ENCODE measurements at regions not wholly inside any gene's neighbourhood (a gene's known extent, or its start where the extent isn't known, plus 50 kb on each side); places are given as distances from the start of the nearest gene placed in this dataset.

DNA sequence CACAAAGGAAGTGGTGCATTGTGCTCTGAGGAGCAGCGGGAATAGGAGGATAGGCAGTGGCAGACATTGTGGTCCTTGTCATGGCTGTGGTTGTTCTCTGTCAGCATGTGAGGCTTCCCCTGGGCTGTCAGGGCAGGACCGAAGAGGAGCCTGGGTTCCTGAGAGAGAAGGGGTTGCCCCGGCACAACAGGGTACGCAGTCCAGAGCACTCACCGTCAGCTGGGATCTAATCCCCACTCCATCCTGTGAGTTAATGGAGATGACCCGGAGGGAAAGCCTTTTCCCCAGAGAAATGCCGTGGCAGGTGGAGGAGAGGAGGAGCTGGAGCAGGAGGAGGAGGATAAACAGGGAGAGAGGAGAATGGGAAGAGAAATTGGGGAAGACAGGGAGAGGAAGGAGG, 396.7 kb upstream of the HS6ST1 start:
- DNase-seq: no peak

- no peak for DNase-seq
These were observed 397.6 kb upstream of the HS6ST1 start for GRCh38 chr2:128716299-128716721.

DNA sequence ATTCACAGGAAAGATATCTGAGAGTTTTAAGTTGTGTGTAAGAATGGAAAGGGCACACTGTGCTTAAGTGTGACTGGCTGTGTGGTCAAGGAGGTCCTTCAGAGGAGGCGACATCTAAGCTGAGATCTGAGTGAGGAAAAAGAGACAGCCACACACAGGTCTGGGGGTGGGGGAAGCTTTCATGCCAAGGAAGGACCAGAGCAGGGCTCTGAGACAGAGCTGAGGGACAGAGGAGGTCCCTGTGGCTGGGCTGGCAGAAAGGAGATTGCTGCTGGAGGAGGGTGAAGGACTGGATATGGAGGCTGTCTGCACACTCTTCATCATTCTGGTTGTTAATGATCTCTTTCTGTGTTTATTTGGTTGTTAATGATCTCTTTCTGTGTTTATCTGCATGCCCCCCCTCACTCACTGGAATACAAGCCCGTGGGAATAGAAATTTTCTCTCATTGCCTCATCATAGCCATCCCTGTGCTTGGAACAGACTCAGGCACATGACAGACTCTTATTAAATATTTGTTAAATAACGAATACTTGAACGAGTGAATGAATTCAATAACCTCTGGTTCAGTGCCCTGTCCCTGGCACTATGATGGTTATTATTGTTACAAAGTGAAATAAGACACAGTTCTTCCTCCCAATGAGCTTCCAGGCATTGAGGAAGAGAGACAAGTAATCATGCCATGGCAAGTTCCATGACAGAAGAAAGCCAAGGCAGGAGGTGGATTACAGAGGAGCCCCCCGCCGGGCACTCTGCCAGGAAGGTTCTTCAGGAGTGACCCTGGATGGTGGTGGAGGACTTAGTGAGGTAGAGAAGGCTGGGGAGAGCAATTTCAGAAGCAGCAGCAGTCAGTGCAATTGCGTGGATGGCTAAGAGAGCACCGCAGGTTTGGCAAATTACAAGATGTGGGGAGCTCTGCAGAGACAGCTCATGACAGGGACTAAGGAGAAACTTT, 399.4 kb upstream of the HS6ST1 start:
- DNase-seq: no peak

- DNase-seq: peak in 1 of 2 experiments; percentile 3
These were observed 401.7 kb upstream of the HS6ST1 start for GRCh38 chr2:128720080-128721022.

- peak; percentile 10 to 22 for DNase-seq
These were observed 402.4 kb upstream of the HS6ST1 start for GRCh38 chr2:128721096-128721495.

DNA sequence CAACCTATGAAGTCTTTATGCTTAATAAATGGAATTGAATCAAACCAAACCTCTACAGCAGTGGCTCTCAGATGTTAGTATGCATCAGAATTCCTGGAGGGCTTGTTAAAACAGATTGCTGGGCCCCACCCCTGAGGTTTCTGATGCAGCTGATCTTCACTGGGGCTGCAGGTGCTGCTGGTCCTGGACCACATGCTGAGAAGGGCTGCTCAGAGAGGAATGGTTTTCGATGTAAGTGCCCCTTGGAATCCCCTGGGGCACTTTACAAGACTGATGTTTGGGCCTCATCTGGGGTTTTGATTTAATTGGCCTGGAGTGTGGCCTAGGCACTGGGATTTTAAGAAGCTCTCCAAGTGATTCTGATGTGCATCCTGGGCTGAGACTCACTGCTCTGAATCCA, 403.8 kb upstream of the HS6ST1 start:
- DNase-seq: no peak

DNA sequence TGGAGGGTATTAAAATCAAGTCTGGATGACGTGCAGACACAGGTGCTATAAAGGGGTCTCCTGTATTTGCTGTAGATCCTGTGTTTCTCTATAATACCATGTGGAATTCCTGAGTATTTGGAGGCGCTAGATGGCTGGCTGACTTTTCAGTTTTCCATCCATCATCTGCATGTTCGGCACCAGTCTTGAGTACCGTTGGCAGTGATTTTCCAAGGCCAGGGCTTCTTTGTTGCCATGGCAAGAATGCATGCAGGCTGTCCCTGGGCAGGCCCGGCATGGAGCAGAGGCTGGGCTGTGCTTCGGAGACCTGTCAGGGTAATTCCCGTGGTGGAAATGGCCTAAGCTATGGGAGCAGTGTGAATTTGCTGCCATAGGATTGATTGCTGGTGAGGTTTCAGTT, 405.9 kb upstream of the HS6ST1 start:
- no peak for DNase-seq

DNA sequence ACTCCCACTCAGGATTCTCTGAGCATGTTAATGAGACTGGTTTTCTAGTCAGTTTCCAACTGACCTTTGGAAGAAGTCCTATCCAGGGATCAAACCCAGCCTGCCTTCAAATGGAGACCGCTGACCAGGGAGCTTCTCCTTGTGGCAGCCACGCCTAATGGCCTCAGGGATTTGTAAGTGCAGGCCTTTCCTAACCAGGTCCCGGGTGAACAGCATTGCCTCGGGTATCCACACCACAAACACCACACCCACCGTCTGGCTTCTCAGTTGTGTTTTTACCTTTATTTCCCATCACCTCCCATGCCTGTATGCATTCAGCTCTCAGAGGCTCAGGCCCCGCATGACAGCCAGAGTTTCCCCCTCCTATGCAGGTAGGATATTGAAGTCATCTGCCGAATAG, 406.3 kb upstream of the HS6ST1 start:
- DNase-seq: no peak

- no peak for DNase-seq
These were observed 407.6 kb upstream of the HS6ST1 start for GRCh38 chr2:128726236-128726635.

- DNase-seq: no peak
These were observed 408.2 kb upstream of the HS6ST1 start for GRCh38 chr2:128726911-128727310.

GRCh38 chr2:128727404-128727803, 408.7 kb upstream of the HS6ST1 start:
- no peak for DNase-seq

DNA sequence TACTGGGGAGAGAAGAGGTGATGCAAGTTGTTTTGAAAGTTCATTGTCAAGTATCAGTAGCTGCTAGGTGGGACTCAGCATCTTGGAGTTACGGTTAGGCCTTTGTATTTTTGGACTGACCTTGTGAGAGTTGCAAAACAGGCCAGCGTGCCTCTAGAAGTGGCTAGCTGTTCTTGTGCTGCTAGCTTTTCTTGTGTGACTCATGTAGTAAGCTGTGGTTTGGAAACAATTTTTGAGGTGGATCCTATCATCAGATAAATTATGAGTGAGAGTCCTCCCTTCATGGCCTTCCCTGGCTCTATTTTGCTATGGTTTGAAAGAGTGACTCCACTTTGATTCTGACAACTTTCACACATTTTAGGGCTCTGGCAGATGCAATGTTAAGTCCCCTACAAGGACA, 409.2 kb upstream of the HS6ST1 start:
- peak; percentile 58 to 66 for DNase-seq

DNA sequence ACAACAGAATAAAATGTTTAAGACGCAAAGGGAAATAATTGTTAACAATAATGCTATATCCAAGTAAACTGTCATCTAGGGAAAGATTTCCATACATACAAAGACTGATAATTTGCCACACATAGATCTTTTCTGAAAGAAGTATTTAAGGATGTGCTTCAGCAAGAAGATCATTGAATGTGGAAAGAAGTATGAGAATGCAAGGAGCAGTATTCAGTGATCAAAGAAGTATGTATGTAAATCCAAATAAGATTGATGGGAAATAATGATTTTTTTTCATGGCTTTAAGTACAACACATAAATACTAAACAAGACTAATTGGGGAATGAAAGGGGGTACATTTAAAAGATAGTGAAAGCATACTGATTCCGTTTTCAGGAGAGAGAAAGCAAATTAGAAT, 410.4 kb upstream of the HS6ST1 start:
- no peak for DNase-seq

DNA sequence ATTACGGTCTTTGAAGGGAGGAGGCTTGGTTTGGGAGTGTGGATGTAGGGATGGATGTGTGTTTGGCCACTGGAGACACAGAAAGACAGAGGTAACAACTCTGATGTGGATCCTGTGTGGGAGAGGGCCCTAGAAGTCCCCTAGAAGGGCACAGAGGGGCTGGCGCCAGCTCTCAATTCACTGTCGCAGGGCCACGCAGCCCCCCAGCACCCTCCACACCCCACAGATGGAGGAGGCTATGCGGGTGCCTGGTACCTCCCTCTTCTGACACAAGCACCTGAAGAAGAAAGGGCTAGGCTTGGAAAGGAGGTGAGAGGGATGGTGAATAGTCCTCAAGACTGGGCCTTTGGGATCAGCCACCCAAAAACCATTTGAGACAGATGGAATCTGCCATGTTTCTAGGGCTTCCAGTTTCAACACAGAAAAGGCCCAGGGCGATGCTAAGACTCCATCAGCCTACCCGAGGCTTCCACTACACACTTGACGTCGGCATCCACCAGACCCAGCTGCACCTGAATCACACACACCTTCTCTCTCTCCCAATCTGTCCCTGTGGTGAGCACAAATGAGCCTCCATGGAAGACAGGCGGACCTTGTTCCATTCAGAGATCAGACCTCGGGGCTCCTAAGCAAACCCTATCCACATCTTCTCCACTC, 413.5 kb upstream of the HS6ST1 start:
- DNase-seq: no peak

DNA sequence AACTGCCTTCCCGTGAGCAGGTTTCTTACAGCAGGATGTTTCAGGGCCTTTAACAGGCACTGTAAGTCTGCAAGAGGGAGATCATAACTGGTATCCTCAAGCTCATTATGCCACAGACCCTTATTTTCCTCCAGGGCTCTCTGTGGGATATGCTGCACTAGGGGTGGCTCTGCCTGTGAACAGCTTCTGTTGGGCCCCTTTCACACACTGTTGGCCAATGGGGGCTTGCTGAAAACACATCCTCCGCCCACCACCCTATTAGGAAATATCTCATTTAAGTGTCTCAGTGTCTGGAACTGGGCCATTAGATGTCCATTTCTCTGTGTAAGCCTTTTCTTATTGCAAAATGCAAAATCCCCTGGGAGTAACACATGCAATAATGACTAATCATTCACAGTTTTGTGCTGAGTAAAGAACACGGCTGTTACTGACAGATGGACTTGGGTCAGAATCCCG, 414.3 kb upstream of the HS6ST1 start:
- peak; percentile 76 to 77 for DNase-seq

DNA sequence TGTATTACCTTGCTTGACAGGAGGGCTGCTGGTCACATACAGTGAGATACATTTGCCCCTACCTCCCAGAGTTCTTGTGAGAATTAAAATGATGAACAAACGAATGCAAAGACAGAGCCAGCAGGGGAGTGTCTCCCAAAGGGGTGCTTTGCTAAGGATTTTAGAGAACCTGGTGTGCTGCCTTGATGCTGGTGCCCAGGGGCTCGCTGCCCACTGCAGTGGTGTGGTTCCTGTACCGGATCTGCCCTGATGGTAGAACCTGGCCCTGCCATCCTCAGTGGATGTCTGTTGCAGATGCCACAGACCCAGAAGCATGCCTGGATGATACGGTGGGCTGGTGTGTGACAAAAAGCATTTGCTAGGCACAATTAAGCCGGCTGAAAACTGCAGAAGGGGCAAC, 414.8 kb upstream of the HS6ST1 start:
- no peak for DNase-seq

DNA sequence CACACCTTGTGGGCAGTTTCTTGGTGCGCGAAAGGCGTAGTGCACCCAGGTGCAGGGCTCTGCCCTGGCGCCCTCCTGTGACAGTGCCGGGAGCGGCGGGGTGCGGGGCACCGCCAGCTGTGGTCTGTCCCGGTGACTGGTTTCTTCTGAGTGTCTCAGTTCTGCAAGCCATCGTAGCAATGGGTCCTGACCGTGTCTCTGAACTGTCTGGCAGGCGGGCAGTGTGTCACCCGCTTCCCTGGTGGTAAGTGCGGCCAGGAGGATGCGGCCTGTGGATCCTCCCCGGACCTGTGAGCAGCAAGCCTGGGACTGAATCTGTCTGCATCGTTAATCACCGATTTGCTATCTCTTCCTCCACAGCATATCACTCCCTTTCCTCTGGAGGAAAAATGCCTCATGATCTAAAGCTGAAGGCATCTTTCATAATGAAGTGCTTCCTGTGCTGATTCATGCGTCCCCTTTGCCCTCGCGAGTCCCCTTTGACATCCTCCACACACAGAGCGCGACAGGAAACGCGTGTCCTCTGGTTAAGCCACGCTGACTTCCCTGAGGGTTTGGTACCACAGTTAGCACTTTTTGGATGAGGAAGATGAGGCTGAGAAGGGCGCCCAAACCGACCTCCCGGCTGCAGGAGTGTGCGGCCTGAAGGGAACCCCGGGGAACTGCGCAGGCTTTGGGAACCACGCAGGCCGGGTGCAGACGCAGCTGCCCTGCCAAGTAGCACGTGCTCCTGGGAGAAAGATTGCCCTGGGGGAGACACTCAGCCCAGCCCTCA, 416.0 kb upstream of the HS6ST1 start:
- DNase-seq: peak; percentile 84 to 85

DNA sequence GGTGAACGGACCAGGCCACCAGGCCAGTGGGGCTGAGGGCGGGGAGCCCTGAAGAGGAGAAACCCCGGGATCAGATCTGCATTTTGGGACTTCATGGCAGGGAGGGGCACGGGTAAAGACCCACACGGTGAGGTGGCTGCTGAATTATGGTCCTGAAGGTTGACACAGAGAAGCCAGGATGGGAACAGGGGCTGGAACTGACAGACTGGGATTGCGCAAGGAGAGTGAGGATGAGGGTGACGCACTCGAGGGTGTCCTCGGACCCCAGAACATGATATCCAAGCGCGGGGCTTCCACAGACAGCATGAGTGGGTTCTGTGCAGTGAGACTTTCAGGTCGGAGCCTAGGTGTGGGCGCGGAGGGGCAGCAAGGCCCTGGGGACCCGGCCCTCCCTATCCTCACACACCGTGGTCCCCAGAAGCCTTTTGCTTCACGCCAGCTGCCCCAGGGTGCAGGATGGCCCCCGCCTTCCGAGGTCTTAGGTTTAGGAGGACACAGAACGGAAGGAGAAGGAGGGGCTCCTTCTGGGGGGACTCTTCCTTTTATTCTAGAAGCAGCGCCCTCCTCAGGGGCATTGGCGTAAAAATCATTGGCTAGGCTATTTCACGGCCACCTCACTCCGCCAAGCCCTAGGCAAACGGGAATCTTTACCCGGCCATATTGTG, 416.8 kb upstream of the HS6ST1 start:
- peak; percentile 7 to 33 for DNase-seq

DNA sequence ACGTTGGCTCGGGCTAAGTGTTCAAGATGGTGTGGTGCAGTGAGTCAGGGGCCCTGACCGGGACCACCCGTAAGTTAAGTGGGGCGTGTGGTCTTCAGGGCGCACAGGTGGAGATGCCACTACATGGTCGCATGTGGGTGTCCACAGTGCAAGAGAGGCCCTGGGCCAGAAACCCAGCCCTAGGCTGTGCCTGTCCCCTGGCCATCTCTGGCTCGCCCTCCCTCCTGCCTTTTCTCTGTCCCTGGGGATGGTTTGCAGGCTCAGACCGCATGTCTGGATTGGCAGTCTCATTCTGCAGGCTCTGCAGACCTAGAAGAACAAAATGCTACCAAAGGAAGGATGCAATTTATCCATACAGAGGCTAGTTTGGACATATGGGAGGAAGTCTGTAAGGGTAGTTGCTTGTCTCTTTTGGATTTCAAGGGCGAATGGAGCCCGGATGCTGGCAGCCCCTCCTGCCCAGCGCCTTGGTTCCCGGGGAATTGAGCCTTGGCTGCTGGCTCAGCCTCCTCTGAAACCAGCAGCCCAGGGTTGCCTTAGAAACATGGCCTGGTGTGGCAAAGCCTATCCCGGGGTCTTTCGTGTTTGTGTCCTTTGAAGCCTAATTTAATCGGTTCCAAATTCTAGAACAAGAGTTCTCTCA, 417.5 kb upstream of the HS6ST1 start:
- DNase-seq: no peak

DNA sequence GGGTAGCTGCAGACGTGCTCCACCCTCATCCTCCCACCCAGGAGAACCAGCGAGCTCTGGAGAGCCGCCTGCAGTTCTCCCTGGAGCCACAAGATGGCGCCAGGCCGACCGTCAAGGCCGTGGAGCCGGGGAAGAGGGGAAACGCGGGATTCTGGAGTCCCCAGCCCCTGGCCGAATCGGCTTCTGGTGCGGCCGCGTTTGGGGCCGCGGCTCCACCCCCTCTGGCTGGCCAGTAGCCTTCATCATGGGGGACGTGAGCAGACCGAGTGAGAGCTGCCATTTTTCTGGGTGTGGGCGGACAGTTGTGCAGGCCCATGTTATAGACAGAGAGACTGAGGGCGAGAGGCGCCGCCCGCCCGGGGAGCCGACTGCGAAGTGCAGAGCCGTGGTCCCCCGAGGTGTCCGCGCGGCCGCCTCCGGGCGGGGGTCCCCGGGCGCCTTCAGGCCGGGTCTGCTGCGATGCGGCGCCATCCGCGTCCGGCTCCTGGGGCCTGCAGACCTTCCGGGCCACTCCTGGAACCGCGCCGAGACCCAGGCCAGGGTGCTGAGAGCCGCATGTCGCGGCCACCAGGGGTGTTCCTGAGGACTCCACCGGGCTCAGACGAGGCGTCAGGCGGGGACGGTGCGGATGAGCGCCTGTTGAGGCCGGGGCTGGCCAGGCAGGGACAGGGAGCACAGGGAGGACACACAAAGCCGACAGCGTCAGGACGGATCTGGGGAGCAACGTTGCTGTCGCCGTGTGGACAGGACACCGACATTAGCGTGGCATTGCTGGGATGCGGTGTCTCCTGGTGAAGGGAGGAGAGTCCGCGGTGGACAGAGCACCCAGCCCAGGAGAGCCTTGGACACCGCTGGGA, 418.2 kb upstream of the HS6ST1 start:
- DNase-seq: peak; percentile 30 to 49

Measured in AML-193 (cell line).